ELF-1 (cell line): ENCODE measurements at regions not wholly inside any gene's neighbourhood (a gene's known extent, or its start where the extent isn't known, plus 50 kb on each side); places are given as distances from the start of the nearest gene placed in this dataset.
"Not testable (repeated sequence)": the region's sequence is repeated elsewhere in the genome, so short reads cannot be mapped to it uniquely, and the experiment has no call there.

ENCODE experiments used
- DNase-seq: peaks from one replicate; pipeline ENCODE4 v3.0.0-alpha.2; 2016; ENCODE audit warnings: low read depth, low spot score

GRCh38 chr5:34555699-34556508 lies 100.2 kb upstream of the RAI14 start:
- DNase-seq = no peak

GRCh38 chr5:34556509-34556782 lies 99.7 kb upstream of the RAI14 start:
- no peak for DNase-seq

- not testable (repeated sequence) for DNase-seq
Observed at GRCh38 chr5:34561581-34561980, 94.5 kb upstream of the RAI14 start.

GRCh38 chr5:34562791-34563190 lies 93.3 kb upstream of the RAI14 start:
- DNase-seq = no peak

GRCh38 chr5:34563269-34563668 lies 92.9 kb upstream of the RAI14 start:
- DNase-seq = no peak

GRCh38 chr5:34563931-34564709 lies 92.0 kb upstream of the RAI14 start:
- DNase-seq = peak; percentile 33

GRCh38 chr5:34564710-34565235 lies 91.4 kb upstream of the RAI14 start:
- DNase-seq = no peak

GRCh38 chr5:34570143-34570542 lies 86.0 kb upstream of the RAI14 start:
- DNase-seq = no peak

- DNase-seq = peak; percentile 28
Observed at GRCh38 chr5:34570721-34571676, 85.1 kb upstream of the RAI14 start.

GRCh38 chr5:34571677-34572041 lies 84.5 kb upstream of the RAI14 start:
- DNase-seq = peak; percentile 30

GRCh38 chr5:34574936-34575467 lies 81.1 kb upstream of the RAI14 start:
- no peak for DNase-seq

GRCh38 chr5:34576891-34577666 lies 79.0 kb upstream of the RAI14 start:
- no peak for DNase-seq

GRCh38 chr5:34578962-34579361 lies 77.2 kb upstream of the RAI14 start:
- no peak for DNase-seq

GRCh38 chr5:34580983-34581382 lies 75.1 kb upstream of the RAI14 start:
- no peak for DNase-seq

- DNase-seq = no peak
Observed at GRCh38 chr5:34582371-34582770, 73.8 kb upstream of the RAI14 start.

GRCh38 chr5:34583167-34583566 lies 73.0 kb upstream of the RAI14 start:
- no peak for DNase-seq

GRCh38 chr5:34584165-34584564 lies 72.0 kb upstream of the RAI14 start:
- DNase-seq = no peak

- no peak for DNase-seq
Observed at GRCh38 chr5:34585601-34586104, 70.5 kb upstream of the RAI14 start.

- DNase-seq = no peak
Observed at GRCh38 chr5:34586117-34586885, 69.8 kb upstream of the RAI14 start.
